K562 (cell line): ENCODE measurements at regions not wholly inside any gene's neighbourhood (a gene's known extent, or its start where the extent isn't known, plus 50 kb on each side); places are given as distances from the start of the nearest gene placed in this dataset.

Experiments
- ATAC-seq: fragments of 200-7000 bp; cut with Tn5 transposase; 3 replicates; pipeline ENCODE4 v1.9.1; 2020; ENCODE audit warnings: moderate library complexity
- BruUV-seq: library from RNA; stranded (reverse); fragments of 400-500 nt; replicated peaks from 2 replicates; lab custom pipeline; 2021; lab: Mats Ljungman, UMichigan
- CTCF ChIA-PET: fragments of 300-600 bp; formaldehyde crosslinking; extraction: SDS; loops from one replicate; lab custom pipeline; 2021; ENCODE audit warnings: low intra/inter-chr PET ratio; lab: Yijun Ruan, JAX
- POLR2A ChIA-PET: fragments of 300-600, 350-650 bp; sonication (Branson Sonifier 250); formaldehyde crosslinking; extraction: SDS; loops from one replicate; lab custom pipeline; 2021; ENCODE audit warnings: antibody characterized with exemption, inconsistent platforms; lab: Yijun Ruan, JAX
- DNase-seq, 4 experiments: peaks; one replicate each; pipeline versions ENCODE4 v3.0.0 to v3.0.0-alpha.2; 2011 to 2018; ENCODE audit warnings: low spot score in 3 of 4, mixed read lengths in 3 of 4; ENCODE audit errors: extremely low read depth in 1 of 4
- FAIRE-seq: peaks from 2 replicates; lab custom pipeline; 2011; peaks lifted over from hg19 to GRCh38; lab: Jason Lieb, UNC
- H2AFZ ChIP-seq: 2 replicates; pipeline ENCODE4 v1.6.0; 2011; ENCODE audit warnings: low read depth, low read length, control low read depth, inconsistent platforms
- H3K27ac ChIP-seq: fragments of 200-600 bp; 3 replicates; pipeline ENCODE4 v1.8.0; 2011; ENCODE audit warnings: low read depth, mild to moderate bottlenecking, control low read depth, inconsistent platforms, low read length, moderate library complexity, mixed read lengths; ENCODE audit errors: extremely low read depth
- H3K27me3 ChIP-seq, 2 experiments: fragments of 300-600 bp in 1 of 2; 2 replicates in 1 of 2; 3 replicates in 1 of 2; pipeline versions ENCODE4 v1.6.0 to v1.8.0; 2011; ENCODE audit warnings: inconsistent platforms in 2 of 2, low read length in 2 of 2, mild to moderate bottlenecking in 1 of 2, mixed read lengths in 1 of 2, moderate library complexity in 1 of 2; ENCODE audit not compliant: control insufficient read depth in 2 of 2, insufficient read depth in 2 of 2
- H3K36me3 ChIP-seq: fragments of 300-600 bp; 3 replicates; pipeline ENCODE4 v1.8.0; 2011; ENCODE audit warnings: mild to moderate bottlenecking, low read length, inconsistent platforms; ENCODE audit not compliant: control insufficient read depth, insufficient read depth
- H3K4me1 ChIP-seq, 2 experiments: fragments of 200-600 bp in 1 of 2; replicated peaks in 1 of 2; 2 replicates in 1 of 2; 3 replicates in 1 of 2; pipeline versions ENCODE4 v1.5.1 to v1.8.0; 2011; ENCODE audit warnings: inconsistent platforms in 2 of 2, low read length in 2 of 2, mild to moderate bottlenecking in 1 of 2, mixed read lengths in 1 of 2, moderate library complexity in 1 of 2; ENCODE audit not compliant: control insufficient read depth in 2 of 2, insufficient read depth in 2 of 2
- H3K4me2 ChIP-seq: 2 replicates; pipeline ENCODE4 v1.6.1; 2011; ENCODE audit warnings: low read length, control low read depth, inconsistent platforms, mixed read lengths; ENCODE audit not compliant: insufficient read depth
- H3K4me3 ChIP-seq: fragments of 200-600 bp; sonication (generic), shearing (Covaris generic); 2 replicates; pipeline ENCODE4 v1.5.1; 2016; ENCODE audit warnings: control low read depth, inconsistent platforms
- H3K79me2 ChIP-seq: fragments of 200-600 bp; 3 replicates; pipeline ENCODE4 v1.8.0; 2011; ENCODE audit warnings: low read length, inconsistent platforms; ENCODE audit not compliant: control insufficient read depth, insufficient read depth
- H3K9ac ChIP-seq, 2 experiments: 2 replicates each; pipeline versions ENCODE4 v1.6.0 to v1.6.1; 2011; ENCODE audit warnings: low read depth in 2 of 2, low read length in 2 of 2, control low read depth in 1 of 2, inconsistent platforms in 1 of 2, mild to moderate bottlenecking in 1 of 2, mixed read lengths in 1 of 2; ENCODE audit not compliant: insufficient read depth in 1 of 2
- H3K9me1 ChIP-seq: one replicate; pipeline ENCODE4 v1.6.0; 2011; ENCODE audit warnings: inconsistent platforms, mild to moderate bottlenecking, low read length, moderate library complexity; ENCODE audit not compliant: control insufficient read depth, insufficient read depth
- H3K9me3 ChIP-seq: replicated peaks from 2 replicates; pipeline ENCODE4 v1.5.1; 2011; ENCODE audit warnings: low read depth, low read length, inconsistent platforms; ENCODE audit not compliant: control insufficient read depth, insufficient read depth
- H4K20me1 ChIP-seq: replicated peaks from 2 replicates; pipeline ENCODE4 v1.6.1; 2011; ENCODE audit warnings: low read length, inconsistent platforms, mixed read lengths; ENCODE audit not compliant: control insufficient read depth, insufficient read depth
- CAMTA2 ChIP-seq: fragments of 250-450 bp; sonication (Bioruptor Pico); conservative IDR thresholded peaks from 2 replicates; pipeline ENCODE4 v1.5.1; 2022
- KLF6 ChIP-seq: fragments of 250-450 bp; sonication (Bioruptor Pico); IDR thresholded peaks from 2 replicates; pipeline ENCODE4 v1.4.0; 2020; ENCODE audit warnings: mild to moderate bottlenecking, moderate library complexity, borderline replicate concordance
- PTTG1 ChIP-seq: fragments of 450-650 bp; IDR thresholded peaks from 2 replicates; pipeline ENCODE4 v1.6.1; 2016; ENCODE audit warnings: low read depth, mild to moderate bottlenecking, missing genetic modification characterization, missing compliant biosample characterization
- SMAD3 ChIP-seq: fragments of 450-650 bp; formaldehyde crosslinking; conservative IDR thresholded peaks from 2 replicates; pipeline ENCODE4 v1.4.0; 2020; ENCODE audit warnings: mild to moderate bottlenecking
- TEAD1 ChIP-seq, 2 experiments: fragments of 450-650 bp in 1 of 2; sonication (generic) in 1 of 2; formaldehyde crosslinking; IDR thresholded peaks; 2 replicates each; pipeline versions ENCODE4 v1.4.0 to v1.8.0; 2020 to 2022; ENCODE audit warnings: mild to moderate bottlenecking in 2 of 2, missing genetic modification reagents in 1 of 2
- WGBS: fragments of 100-300 bp; shearing (Covaris generic); methylation state at CpG from one replicate; pipeline ENCODE4 v1.1.6; 2016; ENCODE audit warnings: low coverage, mixed read lengths; ENCODE audit not compliant: insufficient coverage; ENCODE audit errors: missing lambda C conversion rate; 5-methylcytosine and 5-hydroxymethylcytosine counted together
- in situ Hi-C: fragments of 300-500 bp; cut with MboI; formaldehyde crosslinking; loops from 4 replicates; pipeline ENCODE4 v1.15.0; 2018; ENCODE audit warnings: inconsistent platforms, mixed read lengths
- intact Hi-C: fragments of 100-400 bp; cut with micrococcal nuclease; formaldehyde crosslinking; loops from 2 replicates; pipeline ENCODE4 v1.14.2; 2022
- TF ChIP-seq, protein P1 (sequence below): sonication (generic); formaldehyde crosslinking; IDR thresholded peaks from 2 replicates; pipeline ENCODE4 v1.8.0; 2022; ENCODE audit warnings: missing genetic modification reagents, mild to moderate bottlenecking, moderate library complexity, borderline replicate concordance
- TF ChIP-seq, protein P2 (sequence below), 2 experiments: fragments of 200-800 bp in 1 of 2; sonication (Bioruptor generic) in 1 of 2; sonication (generic) in 1 of 2; formaldehyde crosslinking in 1 of 2; IDR thresholded peaks in 1 of 2; conservative IDR thresholded peaks in 1 of 2; 2 replicates each; pipeline versions ENCODE4 v1.5.0 to v1.6.1; 2016 to 2020; ENCODE audit warnings: missing compliant biosample characterization in 1 of 2, missing genetic modification characterization in 1 of 2, missing genetic modification reagents in 1 of 2
- TF ChIP-seq, protein P3 (sequence below): fragments of 250-450 bp; sonication (Bioruptor Pico); IDR thresholded peaks from 2 replicates; pipeline ENCODE4 v1.8.0; 2022; ENCODE audit warnings: moderate library complexity, mild to moderate bottlenecking, inconsistent platforms
- TF ChIP-seq, protein P4 (sequence below): fragments of 450-650 bp; formaldehyde crosslinking; IDR thresholded peaks from 2 replicates; pipeline ENCODE4 v1.4.0; 2020; ENCODE audit warnings: mild to moderate bottlenecking, mixed read lengths
- TF ChIP-seq, protein P5 (sequence below): fragments of 250-450 bp; sonication (Bioruptor Pico); IDR thresholded peaks from 2 replicates; pipeline ENCODE4 v1.4.0; 2020; ENCODE audit warnings: mild to moderate bottlenecking, moderate library complexity

GRCh38 chr4:10179957-10180602 is 63.5 kb upstream of the WDR1 start:
- Histone ChIP-seq H2AFZ (0 out of 2 replicates have a peak overlapping the region, but pooled peaks have one; percentile 22), H3K36me3 (peaks cover 13% of the 10 kb centered on the region), H3K79me2 (peaks cover 43% of the 10 kb centered on the region), H3K4me1 (peaks cover 24 to 84% of the 10 kb centered on the region in 2 experiments), H3K9me3 (peaks cover 3% of the 10 kb centered on the region), H3K9ac (peak overlapping the region in 1 of 2 experiments; percentile 80; a peak in 2 of 4 replicates), H4K20me1 (no peaks in the 10 kb centered on the region), H3K27ac (peak overlapping the region; percentile 100), H3K27me3 (no peaks in the 10 kb centered on the region), H3K9me1 (no peaks in the 10 kb centered on the region), H3K4me2 (peak overlapping the region; percentile 70), H3K4me3 (no peak overlapping the region)
- 41% methylated on average over 4 of the region's 4 CpGs for WGBS
- ChIA-PET CTCF (no interaction called here), POLR2A (interaction anchor here (3.3 to 4.7 kb wide), 2 partner anchors 8 to 62 kb away, joined by 37 to 41 read pairs; partner anchors contain the start of gene WDR1)
- in situ Hi-C loops = no loop called here
- no peak for DNase-seq
- BruUV-seq = no TSS peak
- no peak for FAIRE-seq
- no peak for ATAC-seq
- intact Hi-C loops = loop anchor here (2.0 to 5.0 kb wide), 3 partner anchors 61 to 147 kb away; partner anchors contain the start of gene WDR1
- TF ChIP-seq, protein P1, sequence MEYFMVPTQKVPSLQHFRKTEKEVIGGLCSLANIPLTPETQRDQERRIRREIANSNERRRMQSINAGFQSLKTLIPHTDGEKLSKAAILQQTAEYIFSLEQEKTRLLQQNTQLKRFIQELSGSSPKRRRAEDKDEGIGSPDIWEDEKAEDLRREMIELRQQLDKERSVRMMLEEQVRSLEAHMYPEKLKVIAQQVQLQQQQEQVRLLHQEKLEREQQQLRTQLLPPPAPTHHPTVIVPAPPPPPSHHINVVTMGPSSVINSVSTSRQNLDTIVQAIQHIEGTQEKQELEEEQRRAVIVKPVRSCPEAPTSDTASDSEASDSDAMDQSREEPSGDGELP (CRISPR knock-in tag) = no peak
- TF ChIP-seq TEAD1 (CRISPR knock-in tag; IDR thresholded peaks at IDR 0.05) (peak in 1 of 2 experiments; percentile 55; a peak in 2 of 4 replicates), PTTG1 (tag) (peak; percentile 62), CAMTA2 (0 out of 2 replicates have a peak, but pooled peaks have one; percentile 43), KLF6 (0 out of 2 replicates have a peak, but pooled peaks have one; percentile 35), SMAD3 (0 out of 2 replicates have a peak, but pooled peaks have one; percentile 26)
- TF ChIP-seq, protein P2, sequence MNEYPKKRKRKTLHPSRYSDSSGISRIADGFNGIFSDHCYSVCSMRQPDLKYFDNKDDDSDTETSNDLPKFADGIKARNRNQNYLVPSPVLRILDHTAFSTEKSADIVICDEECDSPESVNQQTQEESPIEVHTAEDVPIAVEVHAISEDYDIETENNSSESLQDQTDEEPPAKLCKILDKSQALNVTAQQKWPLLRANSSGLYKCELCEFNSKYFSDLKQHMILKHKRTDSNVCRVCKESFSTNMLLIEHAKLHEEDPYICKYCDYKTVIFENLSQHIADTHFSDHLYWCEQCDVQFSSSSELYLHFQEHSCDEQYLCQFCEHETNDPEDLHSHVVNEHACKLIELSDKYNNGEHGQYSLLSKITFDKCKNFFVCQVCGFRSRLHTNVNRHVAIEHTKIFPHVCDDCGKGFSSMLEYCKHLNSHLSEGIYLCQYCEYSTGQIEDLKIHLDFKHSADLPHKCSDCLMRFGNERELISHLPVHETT (CRISPR knock-in tag; conservative IDR thresholded peaks at IDR 0.05 in 1 of 2, IDR thresholded peaks at IDR 0.05 in 1 of 2) = 0 out of 4 replicates have a peak, but pooled peaks of 1 of the 2 experiments have one; percentile 54
- TF ChIP-seq, protein P3, sequence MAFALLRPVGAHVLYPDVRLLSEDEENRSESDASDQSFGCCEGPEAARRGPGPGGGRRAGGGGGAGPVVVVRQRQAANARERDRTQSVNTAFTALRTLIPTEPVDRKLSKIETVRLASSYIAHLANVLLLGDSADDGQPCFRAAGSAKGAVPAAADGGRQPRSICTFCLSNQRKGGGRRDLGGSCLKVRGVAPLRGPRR (CRISPR knock-in tag) = peak; percentile 26; the same call in 1 of the 2 replicates
- TF ChIP-seq, protein P4, sequence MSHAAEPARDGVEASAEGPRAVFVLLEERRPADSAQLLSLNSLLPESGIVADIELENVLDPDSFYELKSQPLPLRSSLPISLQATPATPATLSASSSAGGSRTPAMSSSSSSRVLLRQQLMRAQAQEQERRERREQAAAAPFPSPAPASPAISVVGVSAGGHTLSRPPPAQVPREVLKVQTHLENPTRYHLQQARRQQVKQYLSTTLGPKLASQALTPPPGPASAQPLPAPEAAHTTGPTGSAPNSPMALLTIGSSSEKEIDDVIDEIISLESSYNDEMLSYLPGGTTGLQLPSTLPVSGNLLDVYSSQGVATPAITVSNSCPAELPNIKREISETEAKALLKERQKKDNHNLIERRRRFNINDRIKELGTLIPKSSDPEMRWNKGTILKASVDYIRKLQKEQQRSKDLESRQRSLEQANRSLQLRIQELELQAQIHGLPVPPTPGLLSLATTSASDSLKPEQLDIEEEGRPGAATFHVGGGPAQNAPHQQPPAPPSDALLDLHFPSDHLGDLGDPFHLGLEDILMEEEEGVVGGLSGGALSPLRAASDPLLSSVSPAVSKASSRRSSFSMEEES (CRISPR knock-in tag) = peak; percentile 1; the same call in 1 of the 2 replicates
- TF ChIP-seq, protein P5, sequence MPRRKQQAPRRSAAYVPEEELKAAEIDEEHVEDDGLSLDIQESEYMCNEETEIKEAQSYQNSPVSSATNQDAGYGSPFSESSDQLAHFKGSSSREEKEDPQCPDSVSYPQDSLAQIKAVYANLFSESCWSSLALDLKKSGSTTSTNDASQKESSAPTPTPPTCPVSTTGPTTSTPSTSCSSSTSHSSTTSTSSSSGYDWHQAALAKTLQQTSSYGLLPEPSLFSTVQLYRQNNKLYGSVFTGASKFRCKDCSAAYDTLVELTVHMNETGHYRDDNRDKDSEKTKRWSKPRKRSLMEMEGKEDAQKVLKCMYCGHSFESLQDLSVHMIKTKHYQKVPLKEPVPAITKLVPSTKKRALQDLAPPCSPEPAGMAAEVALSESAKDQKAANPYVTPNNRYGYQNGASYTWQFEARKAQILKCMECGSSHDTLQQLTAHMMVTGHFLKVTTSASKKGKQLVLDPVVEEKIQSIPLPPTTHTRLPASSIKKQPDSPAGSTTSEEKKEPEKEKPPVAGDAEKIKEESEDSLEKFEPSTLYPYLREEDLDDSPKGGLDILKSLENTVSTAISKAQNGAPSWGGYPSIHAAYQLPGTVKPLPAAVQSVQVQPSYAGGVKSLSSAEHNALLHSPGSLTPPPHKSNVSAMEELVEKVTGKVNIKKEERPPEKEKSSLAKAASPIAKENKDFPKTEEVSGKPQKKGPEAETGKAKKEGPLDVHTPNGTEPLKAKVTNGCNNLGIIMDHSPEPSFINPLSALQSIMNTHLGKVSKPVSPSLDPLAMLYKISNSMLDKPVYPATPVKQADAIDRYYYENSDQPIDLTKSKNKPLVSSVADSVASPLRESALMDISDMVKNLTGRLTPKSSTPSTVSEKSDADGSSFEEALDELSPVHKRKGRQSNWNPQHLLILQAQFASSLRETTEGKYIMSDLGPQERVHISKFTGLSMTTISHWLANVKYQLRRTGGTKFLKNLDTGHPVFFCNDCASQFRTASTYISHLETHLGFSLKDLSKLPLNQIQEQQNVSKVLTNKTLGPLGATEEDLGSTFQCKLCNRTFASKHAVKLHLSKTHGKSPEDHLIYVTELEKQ (CRISPR knock-in tag) = peak; percentile 47; the same call in 1 of the 2 replicates
